ENCODE measurements at regions not wholly inside any gene's neighbourhood (a gene's known extent, or its start where the extent isn't known, plus 50 kb on each side); places are given as distances from the start of the nearest gene placed in this dataset.

- WGBS = 87% methylated on average over 4 of the region's 4 CpGs
- Histone ChIP-seq H3K36me3 (no peaks in the 10 kb centered on the region), H3K4me3 (no peak overlapping the region), H3K27ac (no peak overlapping the region), H3K9me3 (no peaks in the 10 kb centered on the region), H3K4me1 (peaks cover 30% of the 10 kb centered on the region), H3K27me3 (no peaks in the 10 kb centered on the region)
- TF ChIP-seq POLR2A (IDR thresholded peaks at IDR 0.05) (no peak), EP300 (IDR thresholded peaks at IDR 0.05) (no peak), POLR2AphosphoS5 (IDR thresholded peaks at IDR 0.05) (no peak), CTCF (IDR thresholded peaks at IDR 0.05) (no peak)
- no peak for DNase-seq (ENCODE audit: low spot score in 2 of 2)
Measured at GRCh38 chr2:64765160-64765805, 111.6 kb upstream of the SERTAD2 start.

- no peak for TF ChIP-seq POLR2A (IDR thresholded peaks at IDR 0.05)
- no peak for TF ChIP-seq EP300 (IDR thresholded peaks at IDR 0.05)
- TF ChIP-seq POLR2AphosphoS5 (IDR thresholded peaks at IDR 0.05) = no peak
- no peak for TF ChIP-seq CTCF (IDR thresholded peaks at IDR 0.05)
- no peak for DNase-seq (ENCODE audit: low spot score in 2 of 2)
- WGBS = 1% methylated on average over 13 of the region's 13 CpGs
- Histone ChIP-seq H3K9me3 (no peaks in the 10 kb centered on the region), H3K4me3 (peak overlapping the region; percentile 90), H3K36me3 (no peaks in the 10 kb centered on the region), H3K27ac (peak overlapping the region; percentile 98), H3K27me3 (no peaks in the 10 kb centered on the region), H3K4me1 (peaks cover 40% of the 10 kb centered on the region)
Measured at GRCh38 chr2:64766841-64767669, 113.3 kb upstream of the SERTAD2 start.

- Histone ChIP-seq H3K27ac (peak overlapping the region; percentile 98), H3K36me3 (no peaks in the 10 kb centered on the region), H3K4me3 (peak overlapping the region; percentile 90), H3K27me3 (no peaks in the 10 kb centered on the region), H3K4me1 (peaks cover 40% of the 10 kb centered on the region), H3K9me3 (no peaks in the 10 kb centered on the region)
- TF ChIP-seq CTCF (IDR thresholded peaks at IDR 0.05) (no peak), POLR2A (IDR thresholded peaks at IDR 0.05) (peak; percentile 64 to 90), POLR2AphosphoS5 (IDR thresholded peaks at IDR 0.05) (peak in 2 of 3 donors; percentile 23 to 46)
- under 1% methylated on average over 53 of the region's 66 CpGs for WGBS
- peak; percentile 93 to 94 for DNase-seq (ENCODE audit: low spot score in 2 of 2)
Measured at GRCh38 chr2:64767670-64768468, 114.2 kb upstream of the SERTAD2 start.

- Histone ChIP-seq H3K27ac (peak overlapping the region; percentile 98), H3K4me1 (peaks cover 40% of the 10 kb centered on the region), H3K9me3 (no peaks in the 10 kb centered on the region), H3K4me3 (peak overlapping the region; percentile 90), H3K36me3 (no peaks in the 10 kb centered on the region), H3K27me3 (no peaks in the 10 kb centered on the region)
- WGBS = 15% methylated on average over 4 of the region's 4 CpGs
- DNase-seq (ENCODE audit: low spot score in 2 of 2) = no peak
- no peak for TF ChIP-seq EP300 (IDR thresholded peaks at IDR 0.05)
- no peak for TF ChIP-seq CTCF (IDR thresholded peaks at IDR 0.05)
- TF ChIP-seq POLR2AphosphoS5 (IDR thresholded peaks at IDR 0.05) = no peak
- no peak for TF ChIP-seq POLR2A (IDR thresholded peaks at IDR 0.05)
Measured at GRCh38 chr2:64768491-64769005, 114.8 kb upstream of the SERTAD2 start.
